Mesenchymal stem cell (in vitro differentiated cells and primary cell): ENCODE measurements at regions not wholly inside any gene's neighbourhood (a gene's known extent, or its start where the extent isn't known, plus 50 kb on each side); places are given as distances from the start of the nearest gene placed in this dataset.

ENCODE experiments used
- DNase-seq: peaks from one replicate; pipeline ENCODE4 v3.0.0-alpha.2; 2013
- H2AFZ ChIP-seq: one replicate; pipeline ENCODE4 v1.6.1; 2013; ENCODE audit warnings: low read depth, mild to moderate bottlenecking, control low read depth, inconsistent platforms, low read length, moderate library complexity
- H2AK5ac ChIP-seq: 2 replicates; pipeline ENCODE4 v1.6.1; 2013; ENCODE audit warnings: low read length, moderate library complexity, mild to moderate bottlenecking, inconsistent platforms; ENCODE audit not compliant: severe bottlenecking
- H2BK120ac ChIP-seq: one replicate; pipeline ENCODE4 v1.6.1; 2013; ENCODE audit warnings: low read depth, mild to moderate bottlenecking, inconsistent platforms, low read length, moderate library complexity
- H2BK12ac ChIP-seq, 2 experiments: one replicate each; pipeline ENCODE4 v1.6.1; 2013; ENCODE audit warnings: inconsistent platforms in 2 of 2, low read length in 2 of 2, mild to moderate bottlenecking in 2 of 2, moderate library complexity in 2 of 2, control low read depth in 1 of 2
- H2BK15ac ChIP-seq: one replicate; pipeline ENCODE4 v1.6.1; 2013; ENCODE audit warnings: mild to moderate bottlenecking, low read depth, inconsistent platforms; ENCODE audit not compliant: poor library complexity, severe bottlenecking
- H2BK5ac ChIP-seq: 2 replicates; pipeline ENCODE4 v1.6.1; 2013; ENCODE audit warnings: low read depth, mild to moderate bottlenecking, low read length, control low read depth, inconsistent platforms; ENCODE audit not compliant: poor library complexity, severe bottlenecking
- H3K14ac ChIP-seq, 2 experiments: one replicate each; pipeline ENCODE4 v1.6.1; 2013; ENCODE audit warnings: inconsistent platforms in 2 of 2, low read length in 2 of 2, control low read depth in 1 of 2, mild to moderate bottlenecking in 1 of 2, moderate library complexity in 1 of 2
- H3K18ac ChIP-seq, 2 experiments: one replicate each; pipeline ENCODE4 v1.6.1; 2013; ENCODE audit warnings: inconsistent platforms in 2 of 2, low read length in 2 of 2, control low read depth in 1 of 2, low read depth in 1 of 2, mild to moderate bottlenecking in 1 of 2
- H3K23ac ChIP-seq, 2 experiments: one replicate each; pipeline ENCODE4 v1.6.1; 2013; ENCODE audit warnings: inconsistent platforms in 2 of 2, low read length in 2 of 2, mild to moderate bottlenecking in 2 of 2, moderate library complexity in 2 of 2, control low read depth in 1 of 2
- H3K27ac ChIP-seq: 2 replicates; pipeline ENCODE4 v1.5.1; 2013; ENCODE audit warnings: mild to moderate bottlenecking, moderate library complexity, low read length, control low read depth, inconsistent platforms; ENCODE audit not compliant: poor library complexity, severe bottlenecking
- H3K27me3 ChIP-seq, 2 experiments: 2 replicates each; pipeline versions ENCODE4 v1.6.1 to v1.7.0; 2013; ENCODE audit warnings: low read length in 2 of 2, mild to moderate bottlenecking in 2 of 2, moderate library complexity in 2 of 2, control low read depth in 1 of 2, inconsistent platforms in 1 of 2; ENCODE audit not compliant: control insufficient read depth in 1 of 2, insufficient read depth in 1 of 2
- H3K36me3 ChIP-seq, 2 experiments: 2 replicates each; pipeline versions ENCODE4 v1.6.1 to v1.7.0; 2013; ENCODE audit warnings: low read length in 2 of 2, control low read depth in 1 of 2, inconsistent platforms in 1 of 2, low read depth in 1 of 2, mild to moderate bottlenecking in 1 of 2; ENCODE audit not compliant: insufficient read depth in 2 of 2, control insufficient read depth in 1 of 2
- H3K4ac ChIP-seq, 2 experiments: one replicate each; pipeline ENCODE4 v1.6.1; 2013; ENCODE audit warnings: inconsistent platforms in 2 of 2, low read length in 2 of 2, mild to moderate bottlenecking in 2 of 2, moderate library complexity in 2 of 2, control low read depth in 1 of 2, low read depth in 1 of 2
- H3K4me1 ChIP-seq: 2 replicates; pipeline ENCODE4 v1.6.1; 2013; ENCODE audit warnings: low read depth, low read length, control low read depth; ENCODE audit not compliant: control insufficient read depth, insufficient read depth
- H3K4me2 ChIP-seq: 2 replicates; pipeline ENCODE4 v1.6.1; 2013; ENCODE audit warnings: low read length, mild to moderate bottlenecking, inconsistent platforms; ENCODE audit not compliant: poor library complexity, severe bottlenecking
- H3K4me3 ChIP-seq, 2 experiments: 2 replicates each; pipeline versions ENCODE4 v1.5.1 to v1.7.0; 2013; ENCODE audit warnings: low read length in 2 of 2, mild to moderate bottlenecking in 2 of 2, control low read depth in 1 of 2, low read depth in 1 of 2; ENCODE audit not compliant: insufficient read depth in 1 of 2
- H3K79me1 ChIP-seq: replicated peaks from 2 replicates; pipeline ENCODE4 v1.6.1; 2013; ENCODE audit warnings: mild to moderate bottlenecking, control low read depth, low read length, inconsistent platforms; ENCODE audit not compliant: poor library complexity, severe bottlenecking
- H3K9ac ChIP-seq: 2 replicates; pipeline ENCODE4 v1.7.0; 2013; ENCODE audit warnings: mild to moderate bottlenecking, low read length, moderate library complexity
- H3K9me3 ChIP-seq: 2 replicates; pipeline ENCODE4 v1.7.0; 2013; ENCODE audit warnings: mild to moderate bottlenecking, low read length; ENCODE audit not compliant: control insufficient read depth
- H4K8ac ChIP-seq: one replicate; pipeline ENCODE4 v1.6.1; 2013; ENCODE audit warnings: inconsistent platforms, mild to moderate bottlenecking, low read length, moderate library complexity
- H4K91ac ChIP-seq: one replicate; pipeline ENCODE4 v1.6.1; 2013; ENCODE audit warnings: mild to moderate bottlenecking, low read length, inconsistent platforms
- WGBS: methylation state at CpG from one replicate; pipeline ENCODE4 v1.1.7; 2013; ENCODE audit warnings: mixed read lengths; 5-methylcytosine and 5-hydroxymethylcytosine counted together

DNA sequence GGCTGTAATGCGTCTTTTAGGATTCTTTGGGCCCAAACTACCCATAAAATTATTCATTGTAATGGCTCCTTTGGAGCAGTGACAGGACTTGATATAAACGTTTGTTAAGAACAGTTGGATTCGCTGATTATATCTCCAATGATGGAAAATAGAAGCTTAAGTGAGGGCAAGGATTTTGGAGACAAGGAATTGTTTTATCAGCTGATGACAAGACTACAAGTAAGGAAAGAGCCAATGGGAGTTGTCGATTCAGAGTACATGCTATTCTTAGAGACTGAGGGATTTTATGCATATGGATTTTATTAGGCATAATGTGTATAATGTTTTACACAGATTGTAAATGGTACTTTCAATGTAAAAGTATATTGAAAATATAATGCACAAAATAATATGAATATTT lies 425.5 kb upstream of the RIOK2 start:
- WGBS = 80% methylated on average over 3 of the region's 4 CpGs
- Histone ChIP-seq H2AK5ac (no peak overlapping the region), H3K4me2 (no peak overlapping the region), H3K27me3 (no peaks in the 10 kb centered on the region), H3K4ac (no peak overlapping the region), H4K91ac (no peak overlapping the region), H2BK12ac (no peak overlapping the region), H3K36me3 (no peaks in the 10 kb centered on the region), H2BK120ac (no peak overlapping the region), H3K4me3 (no peak overlapping the region), H3K23ac (no peak overlapping the region), H3K4me1 (no peaks in the 10 kb centered on the region), H3K9ac (no peak overlapping the region), H2BK15ac (no peak overlapping the region), H3K18ac (no peak overlapping the region), H4K8ac (no peak overlapping the region), H3K14ac (no peak overlapping the region), H2AFZ (no peak overlapping the region), H3K27ac (no peak overlapping the region), H3K9me3 (peaks cover 9% of the 10 kb centered on the region), H3K79me1 (no peaks in the 10 kb centered on the region), H2BK5ac (no peak overlapping the region)
- DNase-seq = no peak

DNA sequence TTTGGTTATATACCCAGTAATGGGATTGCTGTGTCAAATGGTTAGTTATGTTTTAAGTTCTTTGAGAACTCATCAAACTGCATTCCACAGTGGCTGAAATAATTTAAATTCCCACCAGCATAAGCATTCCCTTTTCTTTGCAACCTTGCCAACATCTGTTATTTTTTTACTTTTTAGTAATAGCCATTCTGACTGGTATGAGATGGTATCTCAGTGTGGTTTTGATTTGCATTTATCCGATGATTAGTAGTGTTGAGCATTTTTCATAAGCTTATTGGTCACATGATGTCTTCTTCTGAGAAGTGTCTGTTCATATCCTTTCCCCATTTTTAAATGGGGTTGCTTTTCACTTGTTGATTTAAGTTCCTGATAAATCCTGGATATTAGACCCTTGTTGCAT lies 435.7 kb upstream of the RIOK2 start:
- no peaks in the 10 kb centered on the region for H3K4me1 ChIP-seq
- H2AFZ ChIP-seq = no peak overlapping the region
- no peak overlapping the region for H3K18ac ChIP-seq
- no peak overlapping the region for H3K4ac ChIP-seq
- H3K79me1 ChIP-seq = no peaks in the 10 kb centered on the region
- no peak overlapping the region for H2AK5ac ChIP-seq
- H3K23ac ChIP-seq = no peak overlapping the region
- no peak overlapping the region for H2BK15ac ChIP-seq
- no peak overlapping the region for H2BK12ac ChIP-seq
- H3K4me2 ChIP-seq = no peak overlapping the region
- H3K9ac ChIP-seq = no peak overlapping the region
- no peak overlapping the region for H2BK120ac ChIP-seq
- no peak overlapping the region for H3K4me3 ChIP-seq
- H3K14ac ChIP-seq = no peak overlapping the region
- H2BK5ac ChIP-seq = no peak overlapping the region
- H4K91ac ChIP-seq = no peak overlapping the region
- H4K8ac ChIP-seq = no peak overlapping the region
- no peak for DNase-seq
- peaks cover 6% of the 10 kb centered on the region for H3K9me3 ChIP-seq
- WGBS = 100% methylated on average over 1 of the region's 1 CpG
- no peak overlapping the region for H3K27ac ChIP-seq
- H3K36me3 ChIP-seq = no peaks in the 10 kb centered on the region
- H3K27me3 ChIP-seq = no peaks in the 10 kb centered on the region

DNA sequence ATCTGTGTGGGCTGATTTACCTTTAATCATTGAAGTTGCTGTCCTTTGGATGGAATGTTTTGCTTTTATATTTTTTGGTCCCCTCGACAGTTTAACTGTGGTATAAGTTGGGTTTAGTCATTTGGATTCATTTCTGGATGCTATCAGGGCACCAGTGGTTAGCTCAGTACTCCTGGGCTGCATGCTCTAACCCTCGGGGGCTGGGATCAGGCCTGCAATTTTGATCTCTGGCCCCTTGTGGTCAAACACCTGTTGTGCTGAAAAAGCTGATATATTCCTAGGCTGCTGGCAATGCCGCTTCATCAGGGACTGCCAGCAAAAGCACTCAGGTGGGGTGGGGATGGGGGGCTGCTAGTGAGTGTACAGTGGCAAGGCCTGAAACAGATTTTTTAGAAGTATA lies 440.4 kb upstream of the RIOK2 start:
- Histone ChIP-seq H2BK120ac (no peak overlapping the region), H3K27ac (no peak overlapping the region), H2AK5ac (no peak overlapping the region), H3K4me2 (no peak overlapping the region), H4K91ac (no peak overlapping the region), H2AFZ (no peak overlapping the region), H2BK5ac (no peak overlapping the region), H3K14ac (no peak overlapping the region), H3K9me3 (peaks cover 4% of the 10 kb centered on the region), H3K4me1 (no peaks in the 10 kb centered on the region), H2BK15ac (no peak overlapping the region), H3K27me3 (no peaks in the 10 kb centered on the region), H4K8ac (no peak overlapping the region), H3K36me3 (no peaks in the 10 kb centered on the region), H3K79me1 (no peaks in the 10 kb centered on the region), H3K18ac (no peak overlapping the region), H3K23ac (no peak overlapping the region), H3K4me3 (no peak overlapping the region), H3K9ac (no peak overlapping the region), H2BK12ac (no peak overlapping the region), H3K4ac (no peak overlapping the region)
- WGBS = 75% methylated on average over 3 of the region's 3 CpGs
- DNase-seq = no peak

- H3K4me1 ChIP-seq = no peaks in the 10 kb centered on the region
- H2AFZ ChIP-seq = no peak overlapping the region
- no peak for DNase-seq
Measured at GRCh38 chr5:97624886-97625285, 441.8 kb upstream of the RIOK2 start.

More at GRCh38 chr5:97624886-97625285, 441.8 kb upstream of the RIOK2 start:
- no peak overlapping the region for H3K4me2 ChIP-seq
- no peak overlapping the region for H4K8ac ChIP-seq
- no peak overlapping the region for H2BK5ac ChIP-seq
- no peak overlapping the region for H2BK12ac ChIP-seq
- no peaks in the 10 kb centered on the region for H3K36me3 ChIP-seq
- no peaks in the 10 kb centered on the region for H3K79me1 ChIP-seq
- no peak overlapping the region for H2AK5ac ChIP-seq
- H3K27ac ChIP-seq = no peak overlapping the region
- no peaks in the 10 kb centered on the region for H3K27me3 ChIP-seq
- H3K4ac ChIP-seq = no peak overlapping the region
- no peak overlapping the region for H3K9ac ChIP-seq
- no peak overlapping the region for H3K18ac ChIP-seq
- H3K14ac ChIP-seq = no peak overlapping the region
- no peak overlapping the region for H2BK15ac ChIP-seq
- H3K9me3 ChIP-seq = peaks cover under 1% of the 10 kb centered on the region
- H2BK120ac ChIP-seq = no peak overlapping the region
- H3K4me3 ChIP-seq = no peak overlapping the region
- H4K91ac ChIP-seq = no peak overlapping the region
- no peak overlapping the region for H3K23ac ChIP-seq
